NCI-H82 treated with DMSO at 0.1 percent for 48 hours (cell line): ENCODE measurements at regions not wholly inside any gene's neighbourhood (a gene's known extent, or its start where the extent isn't known, plus 50 kb on each side); places are given as distances from the start of the nearest gene placed in this dataset.
"Not testable (repeated sequence)": the region's sequence is repeated elsewhere in the genome, so short reads cannot be mapped to it uniquely, and the experiment has no call there.

Experiments
- DNase-seq: peaks from one replicate; lab custom pipeline; 2025; ENCODE audit not compliant: unreplicated experiment; lab: John Stamatoyannopoulos, UW

DNA sequence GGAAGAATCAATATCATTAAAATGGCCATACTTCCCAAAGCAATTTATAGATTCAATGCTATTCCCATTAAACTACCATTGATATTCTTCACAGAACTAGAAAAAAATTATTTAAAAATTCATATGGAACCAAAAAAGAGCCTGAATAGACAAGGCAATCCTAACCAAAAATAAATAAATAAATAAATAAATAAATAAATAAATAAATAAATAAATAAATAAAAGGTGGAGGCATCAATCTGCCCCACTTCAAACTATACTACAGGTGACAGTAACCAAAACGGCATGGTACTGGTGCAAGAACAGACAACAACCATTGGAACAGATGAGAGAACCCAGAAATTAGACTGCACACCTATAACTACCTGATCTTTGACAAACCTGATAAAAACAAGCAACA lies 598.5 kb upstream of the GRM3 start:
- not testable (repeated sequence) for DNase-seq

DNA sequence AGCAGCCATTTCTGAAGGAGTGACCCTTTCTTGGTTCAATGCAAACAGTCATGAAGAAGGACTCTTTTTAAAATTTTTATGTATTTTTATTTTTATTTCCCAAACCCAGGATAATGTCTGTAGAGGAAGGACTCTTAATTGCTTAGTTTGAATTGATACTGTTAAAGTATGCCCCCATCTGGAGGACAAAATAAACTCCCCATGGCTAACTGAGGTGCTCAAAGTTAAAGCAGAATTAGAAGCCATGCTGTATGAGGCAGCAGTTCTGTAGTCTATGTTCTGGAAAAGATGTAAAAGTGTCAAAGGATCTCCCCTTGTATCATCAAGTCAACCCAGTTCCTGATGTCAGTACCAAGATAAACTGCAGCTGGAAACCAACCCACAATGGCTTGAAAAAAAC lies 617.9 kb upstream of the GRM3 start:
- no peak for DNase-seq

DNA sequence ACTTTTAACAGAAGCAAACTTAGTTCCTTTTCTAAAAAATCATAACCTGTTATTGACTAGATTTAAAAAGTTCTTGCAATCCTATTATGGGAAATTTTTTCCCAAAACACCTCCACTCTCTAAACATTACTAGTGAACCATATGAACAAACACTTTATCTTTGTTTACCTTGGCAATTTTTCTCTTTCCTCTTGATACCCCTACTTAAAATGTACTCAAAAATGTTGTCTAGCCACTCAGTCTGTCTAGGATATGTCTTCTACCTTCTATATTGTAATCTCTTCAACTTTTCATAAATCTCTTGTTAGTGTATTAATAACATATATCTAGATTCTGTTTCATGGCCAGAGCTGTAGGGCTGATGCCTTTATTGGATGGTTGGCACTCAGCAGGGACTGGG lies 630.0 kb upstream of the GRM3 start:
- no peak for DNase-seq

DNA sequence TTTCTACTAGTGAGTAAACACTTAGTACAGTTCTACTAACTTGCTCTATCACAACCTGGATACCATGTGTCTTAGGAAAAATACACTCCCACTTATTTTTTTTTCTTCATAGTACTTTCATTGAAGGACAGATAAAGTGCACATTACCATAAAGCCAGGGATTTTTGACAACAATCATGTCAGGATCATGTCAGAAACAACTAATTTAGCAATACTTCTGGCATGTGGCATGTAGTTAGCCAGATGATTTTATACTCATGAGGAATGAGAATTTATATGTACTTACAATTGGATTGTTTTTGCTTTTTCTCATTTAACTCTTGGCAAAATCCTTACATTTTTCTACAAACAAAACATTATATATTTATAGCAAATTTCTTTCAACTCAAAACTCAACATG lies 630.7 kb upstream of the GRM3 start:
- no peak for DNase-seq

DNA sequence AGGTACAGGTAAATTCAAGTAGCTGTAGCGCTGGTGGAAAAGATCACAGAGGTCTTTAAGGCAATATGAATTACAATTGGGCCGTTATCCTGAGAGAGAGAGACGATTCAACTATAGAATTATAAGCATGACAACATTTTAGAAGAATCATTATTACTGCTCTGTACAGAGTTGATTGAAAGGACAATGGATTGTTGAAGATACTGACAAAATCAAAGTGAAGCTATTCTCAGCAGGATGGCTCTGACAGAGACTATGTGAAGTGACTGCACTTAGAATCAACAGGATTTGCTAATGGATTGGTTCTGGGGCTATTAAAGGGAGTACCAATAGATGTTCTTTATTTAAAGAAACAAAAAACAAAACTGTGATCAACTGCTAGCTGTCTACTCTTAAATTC lies 634.8 kb upstream of the GRM3 start:
- no peak for DNase-seq

DNA sequence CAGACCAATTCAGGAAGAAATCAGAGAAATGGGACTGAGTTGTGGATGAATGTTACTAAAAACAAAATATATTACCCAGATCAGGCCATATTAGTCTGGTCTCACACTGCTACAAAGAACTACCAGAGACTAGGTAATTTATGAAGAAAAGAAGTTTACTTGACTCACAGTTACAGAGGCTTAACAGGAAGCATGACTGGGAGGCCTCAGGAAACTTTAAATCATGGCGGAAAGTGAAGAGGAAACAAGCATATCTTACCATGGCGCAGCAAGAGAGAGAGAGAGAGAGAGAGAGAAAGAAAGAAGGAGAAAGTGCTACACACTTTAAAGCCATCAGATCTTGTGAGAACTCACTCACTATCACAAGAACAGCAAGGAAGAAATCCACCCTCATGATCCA lies 636.8 kb upstream of the GRM3 start:
- DNase-seq: no peak

DNA sequence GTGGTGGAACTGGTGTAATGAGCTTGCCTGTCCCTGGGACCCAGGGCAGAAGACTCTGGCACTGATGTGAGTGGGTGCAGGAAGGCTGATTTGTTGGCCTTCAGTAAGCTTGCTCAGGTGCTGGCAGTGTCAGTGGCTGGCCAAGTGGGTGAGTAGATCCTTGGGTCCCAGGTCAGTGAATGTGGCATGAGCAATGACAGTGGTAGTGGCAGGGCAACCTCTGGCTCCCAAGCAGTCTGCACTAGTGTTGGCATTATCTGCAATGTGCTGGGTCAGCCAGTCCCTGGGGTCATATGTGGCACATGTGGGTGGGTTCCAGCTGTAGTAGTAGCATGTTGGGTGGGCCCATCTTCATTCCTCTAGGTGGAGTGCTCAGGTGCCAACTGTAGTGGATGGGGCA lies 640.9 kb upstream of the GRM3 start:
- no peak for DNase-seq

DNA sequence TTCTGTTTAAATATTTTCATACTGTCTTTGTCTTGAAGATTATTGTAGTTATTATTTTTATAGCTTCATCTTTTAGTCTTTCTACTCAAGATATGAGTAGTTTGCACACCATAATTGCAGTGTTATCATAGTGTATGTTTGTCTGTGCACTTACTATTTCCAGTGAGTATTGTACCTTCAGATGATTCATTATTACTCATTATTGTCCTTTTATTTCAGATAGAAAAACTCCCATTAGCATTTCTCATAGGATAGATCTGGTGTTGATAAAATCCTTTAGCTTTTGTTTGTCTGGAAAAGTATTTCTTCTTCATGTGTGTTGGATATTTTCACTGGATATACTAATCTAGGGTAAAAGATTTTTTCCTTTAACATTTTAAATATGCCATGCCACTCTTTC lies 646.2 kb upstream of the GRM3 start:
- DNase-seq: no peak

DNA sequence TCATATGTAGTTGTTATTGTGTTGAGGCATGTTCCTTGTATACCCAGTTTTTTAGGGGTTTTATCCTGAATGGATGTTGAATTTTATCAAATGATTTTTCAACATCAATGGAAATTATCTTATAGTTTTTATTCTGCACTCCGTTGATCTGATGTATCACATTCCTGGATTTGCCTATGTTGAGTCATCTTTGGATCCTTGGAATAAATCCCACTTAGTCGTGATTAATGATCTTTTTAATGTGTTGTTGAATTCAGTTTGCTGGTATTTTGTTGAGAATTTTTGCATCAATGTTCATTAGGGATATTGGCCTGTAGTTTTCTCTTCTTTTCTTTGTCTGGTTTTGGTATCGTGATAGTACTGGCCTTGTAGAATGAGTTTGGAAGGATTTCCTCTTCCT lies 648.6 kb upstream of the GRM3 start:
- no peak for DNase-seq

DNA sequence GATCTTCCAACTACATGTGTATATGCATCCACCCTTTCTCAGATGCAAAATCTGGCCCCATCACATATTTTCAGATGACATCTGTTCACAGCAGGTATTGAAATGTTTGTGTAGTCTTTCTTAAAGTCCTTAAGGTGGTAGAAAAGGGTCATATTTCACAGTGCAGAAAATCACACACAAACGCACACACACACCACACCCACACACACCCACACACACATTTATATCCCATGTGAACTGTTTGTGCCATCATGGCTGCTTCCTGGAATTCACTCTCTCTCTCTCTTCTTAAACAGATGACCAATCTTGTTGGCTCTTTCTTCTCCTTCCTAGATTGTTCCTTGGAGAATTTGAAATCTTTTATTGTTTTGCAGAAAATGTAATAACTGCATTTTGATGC lies 663.0 kb upstream of the GRM3 start:
- no peak for DNase-seq

DNA sequence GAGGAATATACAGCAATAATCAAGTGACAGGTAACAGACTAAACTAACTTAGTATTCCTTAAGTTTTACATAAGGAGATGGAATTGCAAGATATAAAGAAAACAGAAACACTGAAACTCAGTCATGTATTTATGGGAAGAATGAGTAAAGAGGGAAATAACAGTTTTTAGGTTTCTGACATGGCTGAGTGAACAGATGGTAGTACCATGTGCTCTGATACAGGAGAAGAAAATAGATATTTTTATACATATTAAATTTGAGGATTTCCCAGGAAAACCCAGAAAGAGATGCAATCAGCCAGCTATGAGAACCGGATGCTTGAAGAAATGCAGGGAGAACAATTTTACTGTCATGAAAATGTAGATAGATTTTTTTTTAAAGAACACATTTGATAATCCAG lies 669.5 kb upstream of the GRM3 start:
- no peak for DNase-seq

DNA sequence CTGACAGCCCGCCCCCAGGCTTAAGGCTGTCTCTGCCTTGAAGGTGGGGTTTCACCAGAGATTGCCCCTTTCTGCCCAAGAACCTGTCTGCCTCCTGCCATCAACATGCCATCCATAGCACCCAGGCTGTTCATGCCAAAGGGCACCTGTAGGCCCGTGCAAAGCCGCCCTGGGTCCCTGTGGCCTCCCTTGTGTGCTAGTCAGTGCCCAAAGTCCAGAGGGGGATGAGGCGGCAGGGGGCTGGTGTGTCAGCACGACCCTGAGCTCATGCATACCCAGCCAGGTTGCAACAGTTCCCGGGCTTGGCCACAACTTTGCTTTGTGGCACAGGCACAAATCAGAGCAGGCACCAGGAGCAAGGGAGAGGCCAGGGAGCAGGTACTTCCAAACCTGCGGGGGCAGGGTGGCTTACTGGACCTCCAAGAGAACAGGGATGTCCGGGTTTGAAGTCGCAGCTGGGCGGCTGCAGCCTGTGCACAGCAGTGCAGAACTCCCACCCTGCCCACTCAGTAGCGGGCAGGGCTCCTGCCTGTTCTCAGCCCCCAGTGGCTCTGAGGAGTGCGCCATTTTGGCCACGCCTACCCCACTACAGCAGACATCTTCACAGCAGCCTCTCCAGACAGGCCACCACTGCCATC lies 671.1 kb upstream of the GRM3 start:
- DNase-seq: no peak

DNA sequence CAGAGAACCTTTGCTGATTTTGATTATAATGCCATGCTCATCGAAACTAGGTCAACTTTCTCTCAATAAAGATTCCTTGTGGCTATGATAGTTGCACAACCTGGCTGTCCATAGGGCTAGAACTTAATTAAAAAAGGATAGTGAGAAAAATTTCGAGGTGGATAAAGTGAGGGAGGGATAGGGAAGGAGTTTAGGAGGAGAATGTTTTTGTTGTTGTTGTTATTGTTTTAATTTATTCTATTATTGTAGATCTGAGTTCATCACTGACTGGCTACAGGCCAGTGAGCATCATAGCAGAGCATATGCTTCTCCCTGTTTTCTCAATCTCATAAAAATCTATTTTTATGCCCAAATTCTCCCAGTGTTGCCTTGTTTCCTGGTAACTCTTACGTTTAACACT lies 688.7 kb upstream of the GRM3 start:
- no peak for DNase-seq

DNA sequence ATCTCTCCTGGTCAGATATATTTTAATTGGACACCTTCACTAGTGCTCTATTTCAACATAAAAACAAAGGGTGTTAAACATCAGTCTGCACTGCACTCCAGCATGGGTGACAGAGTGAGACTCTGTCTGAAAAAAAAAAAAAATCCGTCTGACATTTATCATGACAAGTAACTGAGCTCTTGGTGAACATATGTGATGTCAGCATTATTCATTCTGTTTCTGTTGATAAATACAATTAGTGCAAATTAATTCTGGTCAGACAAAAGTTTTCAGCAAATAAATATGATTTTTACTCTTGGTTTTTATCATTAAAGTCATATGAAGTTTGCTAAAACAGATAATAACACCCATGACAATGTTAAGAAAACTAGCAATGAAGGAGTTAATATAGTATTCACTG lies 692.8 kb upstream of the GRM3 start:
- no peak for DNase-seq

DNA sequence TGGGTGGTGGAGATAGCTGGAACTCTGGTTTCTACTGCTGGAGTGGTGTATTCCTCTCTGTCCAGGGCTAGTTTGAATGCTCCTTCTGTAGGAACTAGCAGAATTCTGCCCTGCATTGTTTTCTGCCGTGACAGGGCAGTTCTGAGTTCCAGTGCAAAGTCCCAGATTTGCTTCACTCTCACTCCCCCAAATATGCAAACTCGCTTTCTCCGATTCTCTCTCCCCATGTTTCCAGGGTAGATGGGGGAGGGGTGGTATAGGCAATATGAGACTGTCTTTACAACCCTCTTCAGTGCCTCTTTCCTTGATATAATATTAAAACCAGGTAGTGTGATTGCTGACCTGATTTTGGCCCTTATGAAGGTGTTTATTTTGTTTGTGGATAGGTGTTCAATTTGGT lies 693.3 kb upstream of the GRM3 start:
- DNase-seq: no peak

DNA sequence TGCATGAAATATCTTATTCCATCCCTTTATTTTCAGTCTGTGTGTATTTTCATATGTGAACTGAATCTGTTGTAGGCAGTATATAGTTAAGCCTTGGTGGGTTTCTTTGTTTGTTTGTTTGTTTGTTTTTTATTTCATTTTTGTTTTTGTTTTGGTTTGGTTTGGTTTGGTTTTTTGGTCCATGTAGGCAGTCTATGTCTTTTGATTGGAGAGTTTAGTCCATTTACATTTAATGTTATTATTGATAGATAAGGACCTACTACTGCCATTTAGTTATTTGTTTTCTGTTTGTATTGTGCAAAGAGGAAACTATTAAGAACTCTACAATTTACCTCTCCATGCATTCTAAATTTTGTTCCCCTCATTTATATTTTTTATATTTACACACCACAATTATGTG lies 695.9 kb upstream of the GRM3 start:
- no peak for DNase-seq

DNA sequence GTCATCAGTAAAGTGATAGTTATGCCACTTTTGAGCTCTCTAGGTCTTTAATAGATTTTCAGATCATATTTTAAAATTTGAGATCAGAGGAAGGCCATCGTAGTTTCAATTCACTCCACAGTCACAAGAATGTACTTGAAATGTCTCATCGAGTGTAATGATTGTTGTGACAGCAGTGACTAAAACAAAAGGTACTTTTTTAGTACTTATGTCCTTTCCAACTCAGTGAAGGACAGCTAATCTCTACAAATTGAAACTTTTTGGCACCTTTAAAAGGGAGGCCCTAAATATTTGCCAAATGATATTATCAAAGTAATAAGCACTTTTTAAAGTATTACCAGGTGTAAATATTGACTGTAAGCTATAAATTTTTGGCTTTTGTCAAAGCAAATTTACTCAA lies 702.9 kb upstream of the GRM3 start:
- DNase-seq: no peak

DNA sequence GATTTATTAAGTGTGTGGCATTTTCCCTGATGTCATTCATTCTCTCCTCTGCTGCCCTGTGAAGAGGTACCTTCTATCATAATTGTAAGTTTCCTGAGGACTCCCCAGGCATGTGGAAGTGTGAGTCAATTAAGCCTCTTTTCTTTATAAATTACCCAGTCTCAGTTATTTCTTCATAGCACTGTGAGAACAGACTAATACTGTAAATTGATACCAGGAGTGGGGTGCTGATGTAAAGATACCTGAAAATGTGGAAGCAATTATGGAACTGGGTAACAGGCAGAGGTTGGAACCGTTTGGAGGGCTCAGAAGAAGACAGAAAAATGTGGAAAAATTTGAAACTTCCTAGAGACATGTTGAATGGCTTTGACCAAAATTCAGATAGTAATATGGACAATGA lies 711.8 kb upstream of the GRM3 start:
- DNase-seq: no peak

DNA sequence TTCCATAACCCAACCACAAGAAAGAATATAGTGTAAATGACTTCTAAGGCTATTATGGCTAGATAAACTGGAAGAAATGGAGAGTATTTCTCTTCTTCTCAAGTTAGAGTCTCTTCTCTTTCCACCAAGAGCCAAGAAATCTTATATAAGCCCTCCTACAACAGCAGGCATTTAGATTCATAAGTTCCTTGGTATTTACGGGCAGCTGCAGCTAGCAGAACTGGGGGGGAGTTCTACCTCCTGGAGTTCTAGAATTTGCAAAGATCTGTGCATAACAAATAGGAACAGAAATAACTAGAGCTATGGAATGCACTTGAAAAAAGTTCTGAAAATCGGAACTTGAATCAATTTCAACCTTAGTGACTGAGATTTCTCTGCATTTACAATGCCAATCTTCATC lies 715.2 kb upstream of the GRM3 start:
- no peak for DNase-seq

DNA sequence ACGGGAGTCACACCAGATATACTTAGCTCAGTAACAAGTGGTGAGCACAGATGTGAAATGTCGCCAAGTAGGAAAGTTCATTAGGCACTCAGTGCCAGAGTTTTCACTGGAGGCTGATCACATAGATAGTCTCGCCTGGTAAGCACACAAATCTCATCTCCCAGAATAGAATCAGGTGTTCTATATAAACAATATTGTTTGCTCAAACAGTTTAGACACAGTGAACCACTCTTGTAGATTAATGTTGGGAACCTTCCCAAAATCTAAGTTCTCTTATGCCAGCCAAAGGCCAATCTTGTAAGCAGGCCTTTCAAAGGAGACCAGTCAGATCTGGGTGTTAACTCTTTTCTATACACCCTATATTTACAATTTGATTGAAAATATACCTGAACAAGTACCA lies 716.5 kb upstream of the GRM3 start:
- DNase-seq: no peak

DNA sequence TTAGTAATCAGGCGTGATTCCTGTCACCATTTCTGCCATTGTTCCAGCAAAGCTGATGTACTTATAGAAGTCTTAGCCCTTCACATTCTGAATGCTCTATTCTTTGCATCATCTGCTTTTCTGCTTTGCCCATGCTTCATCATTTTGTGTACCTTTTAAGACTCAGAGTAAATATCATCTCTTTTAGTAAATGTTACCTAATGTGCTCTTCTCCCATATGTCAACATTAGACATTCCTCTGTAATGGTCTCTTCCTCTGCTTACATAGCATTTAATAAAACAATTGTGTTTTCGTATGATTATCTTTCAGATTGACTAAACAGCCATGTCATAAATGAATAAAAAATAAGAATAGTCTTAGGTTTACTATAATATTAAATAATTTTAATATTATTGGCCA lies 719.6 kb upstream of the GRM3 start:
- DNase-seq: no peak

DNA sequence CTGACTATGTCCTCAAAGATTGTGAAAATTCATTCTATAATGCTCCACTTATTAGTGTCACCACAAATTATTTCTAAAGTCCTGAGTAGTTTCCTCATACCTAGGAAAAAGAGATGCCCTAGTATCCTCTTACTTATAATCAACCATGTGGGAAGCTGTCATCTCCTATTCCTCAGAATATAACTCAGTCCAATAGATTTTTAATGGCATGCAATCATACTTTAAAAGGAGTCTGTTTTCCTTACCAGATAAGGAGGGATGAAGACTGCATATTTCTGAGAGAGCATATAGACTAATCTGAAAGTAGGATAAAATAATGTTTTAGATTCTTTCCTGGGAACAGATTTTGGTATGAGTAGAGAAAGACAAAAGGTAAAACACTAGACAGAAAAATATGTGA lies 727.7 kb upstream of the GRM3 start:
- no peak for DNase-seq

DNA sequence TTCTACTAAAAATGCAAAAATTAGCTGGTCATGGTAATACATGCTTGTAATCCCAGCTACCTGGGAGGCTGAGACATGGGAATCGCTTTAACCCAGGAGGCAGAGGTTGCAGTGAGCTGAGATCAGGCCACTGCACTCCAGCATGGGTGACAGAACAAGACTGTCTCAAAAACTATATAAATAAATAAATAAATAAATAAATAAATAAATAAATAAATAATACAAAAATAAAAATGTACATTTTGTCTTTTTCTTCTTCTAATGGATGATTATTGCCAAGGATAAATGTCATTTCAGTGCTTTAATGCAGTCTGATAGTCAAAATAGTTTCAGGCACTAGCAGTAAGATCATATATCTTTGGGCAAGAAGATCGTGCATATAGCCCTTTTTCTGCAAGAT lies 727.6 kb upstream of the SEMA3D start:
- DNase-seq: no peak

DNA sequence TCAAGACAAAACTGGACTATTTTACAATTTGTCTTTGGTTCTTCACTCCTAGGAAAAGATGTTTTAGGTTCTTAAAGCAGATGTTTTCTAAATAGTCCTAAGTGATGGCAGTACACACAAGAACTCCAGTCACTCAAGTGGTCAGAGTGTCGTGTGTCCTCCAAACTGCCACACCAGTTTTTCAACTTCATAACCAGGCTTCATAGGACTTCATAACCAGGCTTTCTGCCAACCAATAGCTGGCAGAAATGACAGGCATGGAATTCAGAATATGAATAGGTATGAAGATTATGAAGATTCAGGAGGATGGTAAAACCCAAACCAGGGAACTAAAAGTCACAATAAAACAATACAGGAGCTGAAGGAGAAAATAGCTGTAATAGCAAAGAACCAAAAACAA lies 721.2 kb upstream of the SEMA3D start:
- no peak for DNase-seq
